RWPE1 (cell line): ENCODE measurements at regions not wholly inside any gene's neighbourhood (a gene's known extent, or its start where the extent isn't known, plus 50 kb on each side); places are given as distances from the start of the nearest gene placed in this dataset.

Source experiments
- CTCF ChIA-PET: fragments of 350-600 bp; sonication (Branson Sonifier 250); formaldehyde crosslinking; extraction: SDS; loops from one replicate; lab custom pipeline; 2021; lab: Yijun Ruan, JAX
- POLR2A ChIA-PET: fragments of 400-600 bp; formaldehyde crosslinking; extraction: SDS; loops from one replicate; lab custom pipeline; 2020; ENCODE audit warnings: antibody characterized with exemption; ENCODE audit not compliant: low non-redundant PET; lab: Yijun Ruan, JAX
- DNase-seq: peaks from one replicate; pipeline ENCODE4 v3.0.0; 2012; ENCODE audit warnings: low spot score
- H3K27ac ChIP-seq: fragments of 450-650 bp; 2 replicates; pipeline ENCODE4 v1.5.1; 2017
- TF ChIP-seq, protein P1 (sequence below): fragments of 450-650 bp; conservative IDR thresholded peaks from 2 replicates; pipeline ENCODE4 v1.5.1; 2017; ENCODE audit warnings: low read depth, mild to moderate bottlenecking

DNA sequence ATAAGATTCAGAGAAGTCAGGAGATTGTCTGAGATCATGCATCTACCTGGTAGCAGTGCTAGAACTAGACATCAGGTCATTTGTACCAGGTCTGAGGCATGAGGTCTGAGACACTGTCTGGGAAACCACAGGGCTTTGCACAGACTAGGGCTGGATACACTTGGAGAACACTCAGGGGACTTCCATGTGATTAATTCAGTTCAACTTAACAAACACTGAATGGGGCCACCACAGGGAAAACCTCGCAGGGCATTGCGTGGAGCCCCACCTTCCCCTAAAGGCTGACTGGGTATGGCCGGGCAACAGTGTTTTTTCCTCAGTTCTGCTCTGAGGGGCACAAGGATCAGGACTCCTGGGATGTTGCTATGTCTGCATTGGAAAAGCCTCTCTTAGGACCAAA lies 86.5 kb upstream of the WARS2 start:
- no peak for DNase-seq
- ChIA-PET CTCF (interaction anchor here (0.6 to 0.7 kb wide), 2 partner anchors 121 to 1251 kb away, joined by 3 to 5 read pairs; no protein-coding TSS in a partner anchor), POLR2A (no interaction called here)
- TF ChIP-seq, protein P1, sequence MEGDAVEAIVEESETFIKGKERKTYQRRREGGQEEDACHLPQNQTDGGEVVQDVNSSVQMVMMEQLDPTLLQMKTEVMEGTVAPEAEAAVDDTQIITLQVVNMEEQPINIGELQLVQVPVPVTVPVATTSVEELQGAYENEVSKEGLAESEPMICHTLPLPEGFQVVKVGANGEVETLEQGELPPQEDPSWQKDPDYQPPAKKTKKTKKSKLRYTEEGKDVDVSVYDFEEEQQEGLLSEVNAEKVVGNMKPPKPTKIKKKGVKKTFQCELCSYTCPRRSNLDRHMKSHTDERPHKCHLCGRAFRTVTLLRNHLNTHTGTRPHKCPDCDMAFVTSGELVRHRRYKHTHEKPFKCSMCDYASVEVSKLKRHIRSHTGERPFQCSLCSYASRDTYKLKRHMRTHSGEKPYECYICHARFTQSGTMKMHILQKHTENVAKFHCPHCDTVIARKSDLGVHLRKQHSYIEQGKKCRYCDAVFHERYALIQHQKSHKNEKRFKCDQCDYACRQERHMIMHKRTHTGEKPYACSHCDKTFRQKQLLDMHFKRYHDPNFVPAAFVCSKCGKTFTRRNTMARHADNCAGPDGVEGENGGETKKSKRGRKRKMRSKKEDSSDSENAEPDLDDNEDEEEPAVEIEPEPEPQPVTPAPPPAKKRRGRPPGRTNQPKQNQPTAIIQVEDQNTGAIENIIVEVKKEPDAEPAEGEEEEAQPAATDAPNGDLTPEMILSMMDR, result no peak
- H3K27ac ChIP-seq, result no peak overlapping the region

- no peak for DNase-seq
- ChIA-PET CTCF (no interaction called here), POLR2A (no interaction called here)
- H3K27ac ChIP-seq, result no peak overlapping the region
- TF ChIP-seq, protein P1, result no peak
Observed at GRCh38 chr1:119227456-119227855, 87.0 kb upstream of the WARS2 start.

GRCh38 chr1:119228335-119229080 lies 88.1 kb upstream of the WARS2 start:
- ChIA-PET CTCF (no interaction called here), POLR2A (no interaction called here)
- H3K27ac ChIP-seq, result no peak overlapping the region
- no peak for DNase-seq
- TF ChIP-seq, protein P1, result no peak

GRCh38 chr1:119235120-119235519 lies 94.7 kb upstream of the WARS2 start:
- POLR2A ChIA-PET, result no interaction called here
- H3K27ac ChIP-seq, result no peak overlapping the region
- TF ChIP-seq, protein P1, result no peak
- CTCF ChIA-PET, result no interaction called here
- no peak for DNase-seq

DNA sequence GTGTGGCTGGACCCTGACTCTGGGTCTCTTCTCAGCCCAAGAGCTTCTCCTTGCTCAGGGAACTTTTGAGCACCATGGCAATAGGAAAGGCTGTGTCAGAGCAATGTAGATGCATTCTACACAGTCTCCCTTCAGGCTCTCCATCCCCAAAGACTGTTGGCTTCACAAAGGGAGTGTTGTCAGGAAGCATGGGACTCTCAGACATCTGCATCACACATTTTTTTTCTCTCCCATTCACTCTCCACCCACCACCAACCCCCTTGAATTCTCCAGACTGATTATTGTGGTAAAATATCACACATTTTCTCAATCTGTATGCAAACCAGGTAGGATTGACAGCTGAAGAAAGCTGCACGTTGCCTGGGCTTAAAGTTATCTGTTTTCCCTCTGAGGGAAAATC lies 105.4 kb upstream of the WARS2 start:
- no peak overlapping the region for H3K27ac ChIP-seq
- TF ChIP-seq, protein P1, result no peak
- ChIA-PET POLR2A (no interaction called here), CTCF (no interaction called here)
- no peak for DNase-seq

DNA sequence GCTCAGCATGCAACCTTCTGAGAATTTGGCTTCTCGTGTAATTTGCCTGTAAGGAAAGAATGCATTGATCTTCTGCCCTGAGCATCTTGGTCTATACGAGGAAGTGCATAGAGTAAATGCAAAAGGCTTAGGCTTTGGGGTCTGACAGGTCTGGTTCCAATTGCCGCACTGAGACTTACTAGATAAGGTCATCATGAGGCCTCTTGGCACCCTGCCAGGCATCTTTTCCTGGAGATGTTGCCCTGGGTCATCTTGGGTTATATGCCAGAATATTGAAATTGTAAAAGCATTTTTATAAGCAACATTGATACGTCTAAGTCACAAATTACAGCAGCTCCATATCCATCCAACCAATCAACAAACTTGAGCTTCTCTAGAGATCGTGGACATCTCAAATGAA lies 108.8 kb upstream of the WARS2 start:
- ChIA-PET POLR2A (no interaction called here), CTCF (no interaction called here)
- TF ChIP-seq, protein P1, result no peak
- no peak overlapping the region for H3K27ac ChIP-seq
- no peak for DNase-seq
